Right hindlimb (tissue), 1 donor: ENCODE measurements at regions not wholly inside any gene's neighbourhood (a gene's known extent, or its start where the extent isn't known, plus 50 kb on each side); places are given as distances from the start of the nearest gene placed in this dataset.

ENCODE experiments used
- DNase-seq: peaks from one replicate; pipeline ENCODE4 v3.0.0-alpha.2; 2018

DNA sequence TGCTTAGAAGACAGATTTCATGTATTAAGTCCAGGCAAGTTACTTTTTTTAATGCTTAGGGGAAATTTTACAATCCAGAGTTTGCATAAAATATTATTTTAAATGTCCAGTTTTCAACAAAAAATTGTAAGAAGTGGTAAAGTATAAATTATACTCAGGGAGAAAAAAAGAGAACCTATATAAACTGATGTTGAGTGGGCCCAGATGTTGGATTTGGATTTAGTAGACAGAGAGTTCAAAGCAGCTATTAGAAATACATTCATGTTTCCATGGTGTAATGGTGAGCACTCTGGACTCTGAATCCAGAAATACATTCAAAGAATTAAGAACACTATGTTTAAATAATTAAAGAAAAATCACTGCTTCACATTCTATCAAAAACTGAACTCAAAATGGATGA is 349.9 kb upstream of the ZNF507 start:
- DNase-seq: no peak

DNA sequence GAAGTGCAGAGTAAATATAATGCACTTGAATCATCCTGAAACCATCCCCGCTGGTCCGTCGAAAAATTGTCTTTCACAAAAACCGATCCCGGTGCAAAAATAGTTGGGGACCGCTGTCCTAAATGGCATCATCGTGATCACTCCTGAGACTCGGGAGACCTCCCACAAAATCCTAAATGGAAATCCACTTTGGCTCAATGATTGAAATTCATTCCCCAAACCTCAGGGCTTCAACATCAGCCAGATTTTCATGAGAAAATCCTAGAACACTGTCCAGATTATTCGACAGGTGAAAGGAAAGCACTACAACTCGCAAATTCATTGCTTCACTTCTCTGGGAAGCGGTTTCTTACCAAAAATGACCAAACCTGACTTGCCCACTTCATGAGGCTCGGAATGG is 335.3 kb upstream of the ZNF507 start:
- DNase-seq: no peak

DNA sequence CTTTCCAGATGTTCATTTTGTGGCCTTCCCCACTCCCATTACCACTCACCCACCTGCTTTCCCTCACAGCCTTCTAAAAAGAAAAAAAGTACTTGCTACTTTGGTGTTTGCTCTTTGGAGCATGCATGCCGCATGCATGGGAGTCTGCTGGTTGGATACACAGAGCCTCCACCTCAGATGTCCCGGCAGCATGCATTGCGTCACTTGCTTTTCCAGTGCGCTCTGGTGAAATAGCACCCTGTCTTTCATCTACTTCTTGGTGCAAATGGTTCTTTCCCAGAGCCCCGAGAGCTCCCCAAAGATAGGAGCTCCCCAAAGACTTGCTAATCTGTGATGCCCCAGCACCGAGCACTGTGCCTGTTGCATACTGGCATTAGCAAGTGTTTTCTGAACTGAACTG is 333.2 kb upstream of the ZNF507 start:
- no peak for DNase-seq

DNA sequence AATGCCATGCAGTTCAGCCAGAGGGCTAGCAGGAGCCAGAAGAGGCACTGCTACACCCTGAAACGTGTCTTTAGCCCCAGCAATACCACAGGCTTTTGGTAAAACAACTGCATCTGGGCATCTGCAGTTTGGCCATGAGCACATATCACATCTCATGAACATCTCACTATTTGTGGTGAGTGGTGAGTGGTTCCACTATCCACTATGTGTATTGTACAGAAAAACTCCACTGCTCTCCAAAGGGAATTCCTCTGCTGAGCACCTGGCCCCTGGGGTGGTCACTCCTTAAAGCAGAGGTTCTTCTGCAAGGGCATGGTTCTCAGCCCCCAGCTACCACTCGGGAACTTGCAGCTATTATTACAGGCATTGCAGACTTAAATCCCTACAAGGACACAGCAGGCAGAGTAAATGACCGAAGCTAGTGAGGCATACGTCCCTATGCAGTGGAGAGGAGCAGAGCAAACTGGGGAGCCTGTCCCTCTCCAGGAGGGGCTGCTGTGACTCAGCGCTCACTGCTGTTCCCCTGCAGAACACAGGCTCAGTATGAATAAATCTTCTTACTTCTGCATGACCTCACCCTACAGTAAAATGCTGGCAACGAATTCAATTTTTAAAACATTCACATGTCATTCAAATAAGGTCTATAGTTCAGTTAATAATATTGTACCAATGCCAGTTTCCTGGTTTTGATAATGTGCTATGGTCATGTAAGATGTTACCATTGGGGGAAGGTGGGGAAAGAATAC is 332.4 kb upstream of the ZNF507 start:
- no peak for DNase-seq

DNA sequence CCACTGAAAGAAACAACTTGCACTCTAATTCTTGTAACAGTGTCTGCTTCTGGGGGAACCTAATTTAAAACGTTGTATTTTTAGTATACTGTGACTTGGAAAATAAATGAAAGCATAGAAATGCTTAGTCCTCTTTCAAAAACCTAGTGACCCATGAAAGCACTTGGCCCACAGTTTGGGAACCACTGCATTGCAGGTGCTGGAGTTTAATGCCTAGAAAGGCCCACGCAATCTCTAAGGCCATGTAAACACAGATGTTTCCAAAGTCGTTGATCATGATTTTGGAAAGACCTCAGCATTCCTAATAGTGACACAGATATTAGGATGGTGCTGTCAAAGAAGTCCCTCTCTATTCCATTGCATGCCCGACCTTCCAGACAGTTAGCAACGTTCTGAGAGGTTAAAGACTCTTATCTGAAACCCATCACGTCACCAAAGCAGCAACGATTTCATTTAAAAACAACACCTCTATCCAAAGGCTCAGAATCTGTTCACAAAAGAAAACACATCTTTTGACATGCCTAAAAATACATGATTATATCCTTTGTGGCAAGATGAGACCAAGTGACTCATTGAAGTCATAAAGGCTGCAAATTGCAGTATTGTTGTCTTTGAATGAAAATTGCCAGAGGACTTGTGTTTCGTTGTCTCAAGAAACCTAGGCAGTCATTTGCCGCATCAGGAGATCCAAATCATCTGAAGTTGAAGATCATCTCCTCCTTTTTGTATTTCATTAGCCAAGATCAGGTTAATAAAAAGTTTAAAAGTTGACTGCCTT is 328.0 kb upstream of the ZNF507 start:
- DNase-seq: peak; percentile 38

DNA sequence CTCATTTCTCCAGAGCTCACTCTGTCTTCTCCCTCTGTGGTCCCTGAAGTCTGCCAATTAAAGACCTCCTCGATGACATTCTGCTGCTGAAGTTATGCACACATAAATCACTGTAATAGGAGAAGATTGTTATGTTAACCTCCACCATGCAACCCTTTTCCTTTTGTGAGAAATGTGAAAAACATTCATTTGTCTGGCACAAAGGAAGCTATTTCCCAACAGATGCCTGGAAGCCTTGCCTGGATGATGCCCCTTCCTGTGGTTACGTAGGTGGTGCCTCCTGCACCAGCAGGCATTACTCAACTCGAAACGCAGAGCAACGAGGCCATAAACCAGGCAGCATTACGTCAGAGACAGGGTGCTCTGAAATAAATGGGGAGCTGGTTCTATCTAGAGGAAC is 327.4 kb upstream of the ZNF507 start:
- no peak for DNase-seq

DNA sequence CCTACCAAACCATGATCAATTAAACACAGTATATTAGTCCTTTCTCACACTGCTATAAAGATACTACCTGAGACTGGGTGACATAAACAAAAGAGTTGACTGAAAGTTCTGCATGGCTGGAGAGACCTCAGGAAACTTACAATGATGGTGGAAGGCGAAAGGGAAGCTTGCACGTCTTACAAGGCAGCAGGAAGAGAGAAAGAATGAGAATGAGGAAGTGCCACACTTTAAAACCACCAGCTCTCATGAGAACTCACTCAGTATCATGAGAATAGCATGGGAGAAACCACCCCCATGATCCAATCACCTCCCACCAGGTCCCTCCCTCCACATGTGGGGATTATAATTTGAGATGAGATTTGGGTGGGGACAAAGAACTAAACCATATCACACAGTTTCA is 324.9 kb upstream of the ZNF507 start:
- DNase-seq: no peak

DNA sequence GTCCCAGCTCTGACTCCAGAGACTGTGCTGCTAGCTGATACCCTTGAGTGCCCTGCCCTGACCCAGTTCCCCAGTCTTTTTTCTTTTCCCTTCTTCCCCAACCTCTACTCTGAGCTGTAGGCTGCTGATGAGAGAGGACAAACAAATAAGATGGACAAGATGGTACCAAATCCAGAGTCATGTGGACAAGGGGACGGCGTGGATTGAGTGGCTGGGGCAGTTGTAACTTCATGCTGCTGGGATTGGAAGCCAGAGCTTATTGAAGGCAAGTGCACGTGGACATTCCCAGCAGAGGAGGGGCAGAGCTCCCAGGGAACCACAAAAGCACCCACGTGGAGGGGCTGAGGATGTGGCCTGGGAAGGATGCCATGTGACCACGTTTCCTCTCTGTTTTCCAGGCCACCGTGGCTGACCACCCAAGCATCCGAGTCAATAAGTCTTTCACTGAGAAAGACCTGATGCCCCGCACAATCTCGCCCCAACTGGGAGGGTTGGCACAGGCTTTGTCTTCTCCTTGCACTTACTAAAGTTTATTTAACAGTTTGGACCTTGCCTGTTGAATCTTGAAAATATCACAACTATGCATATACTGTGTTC is 323.3 kb upstream of the ZNF507 start:
- no peak for DNase-seq

DNA sequence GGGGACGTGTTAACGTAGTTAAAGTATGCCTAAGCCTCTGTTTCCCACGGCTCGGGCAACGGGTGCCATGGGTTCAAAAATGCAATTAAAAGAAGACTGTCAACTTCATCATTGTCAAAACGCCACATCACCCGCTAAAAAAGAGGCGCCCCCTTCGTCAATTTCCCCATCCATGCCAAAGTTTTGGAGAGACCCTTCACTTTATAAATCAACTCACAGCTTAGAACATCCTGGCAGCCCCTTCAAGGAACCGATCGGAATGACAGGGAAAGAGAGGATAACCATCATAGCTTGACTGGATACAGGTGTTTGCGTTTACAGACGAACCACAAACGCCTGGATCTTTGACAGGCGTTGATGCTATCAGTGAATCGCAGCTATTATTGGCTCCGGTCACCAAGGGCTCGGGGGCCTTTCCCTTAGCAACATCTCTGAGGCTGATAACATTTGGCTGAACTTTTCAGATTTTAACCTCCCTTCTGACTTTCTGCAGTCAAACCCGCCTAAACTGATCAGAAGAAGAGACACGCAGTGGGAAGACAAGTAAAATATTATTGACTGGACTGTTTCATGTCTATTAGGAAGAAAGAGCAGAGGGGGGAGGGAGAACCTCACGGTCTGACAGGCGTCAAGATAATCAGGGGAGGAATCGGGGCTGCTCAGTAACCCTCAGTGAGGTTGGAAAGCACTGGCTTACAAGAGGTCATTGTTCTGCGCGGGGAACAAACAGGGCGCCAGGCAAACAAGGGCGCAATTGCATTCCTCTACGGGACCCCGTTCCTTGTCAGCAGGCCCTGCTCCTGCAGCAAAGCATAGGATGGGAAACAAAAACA is 322.5 kb upstream of the ZNF507 start:
- no peak for DNase-seq

DNA sequence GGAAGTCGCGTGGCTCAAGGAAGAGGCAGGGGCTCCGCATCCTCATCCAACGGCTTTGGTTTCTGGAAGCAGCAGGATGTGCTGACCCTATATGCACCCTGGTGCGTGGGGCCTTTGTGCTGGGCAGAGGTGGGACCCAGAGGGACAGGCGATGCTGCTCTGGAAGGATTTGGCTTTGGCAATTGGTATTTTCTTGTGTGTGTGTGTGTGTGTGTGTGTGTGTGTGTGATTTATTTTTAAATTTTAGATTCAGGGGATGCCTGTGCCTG is 321.9 kb upstream of the ZNF507 start:
- DNase-seq: no peak

DNA sequence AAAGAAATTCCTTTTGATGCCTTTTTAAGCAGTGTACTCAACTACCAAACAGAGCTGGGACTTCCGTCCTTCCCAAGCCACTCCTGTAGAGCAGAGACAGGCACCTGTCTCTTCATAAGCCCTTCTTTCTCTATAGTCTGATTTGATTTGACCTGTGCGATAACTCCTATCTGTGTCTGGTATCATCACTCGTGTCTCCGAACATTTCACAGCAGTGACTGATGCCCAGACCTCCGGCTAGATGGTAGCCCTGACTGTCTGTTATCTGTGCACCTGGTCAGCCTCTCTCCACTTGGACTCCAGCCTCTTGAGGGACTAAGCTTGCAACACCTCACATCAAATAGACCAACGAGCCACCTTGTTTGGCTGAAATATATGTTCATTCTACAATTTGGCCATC is 316.2 kb upstream of the ZNF507 start:
- DNase-seq: no peak

DNA sequence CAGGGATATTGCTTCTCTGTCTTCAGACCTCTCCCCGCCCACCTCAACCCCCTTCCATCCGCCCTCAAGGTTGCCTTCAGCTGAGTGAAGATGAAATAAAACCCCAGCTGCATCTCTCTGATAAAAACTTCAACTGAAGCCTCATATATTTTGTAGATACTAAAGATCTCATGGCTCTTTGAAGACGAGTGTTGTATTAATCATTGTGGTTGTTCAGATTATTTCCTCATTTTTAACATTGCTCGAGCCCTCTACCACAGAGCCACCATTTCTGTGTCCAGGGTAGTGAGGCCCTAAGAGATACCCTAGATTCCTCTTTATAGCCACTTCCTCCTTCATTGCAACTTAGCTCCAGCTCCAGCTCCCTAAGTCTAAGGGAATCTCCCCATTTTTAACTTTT is 312.8 kb upstream of the ZNF507 start:
- DNase-seq: no peak

DNA sequence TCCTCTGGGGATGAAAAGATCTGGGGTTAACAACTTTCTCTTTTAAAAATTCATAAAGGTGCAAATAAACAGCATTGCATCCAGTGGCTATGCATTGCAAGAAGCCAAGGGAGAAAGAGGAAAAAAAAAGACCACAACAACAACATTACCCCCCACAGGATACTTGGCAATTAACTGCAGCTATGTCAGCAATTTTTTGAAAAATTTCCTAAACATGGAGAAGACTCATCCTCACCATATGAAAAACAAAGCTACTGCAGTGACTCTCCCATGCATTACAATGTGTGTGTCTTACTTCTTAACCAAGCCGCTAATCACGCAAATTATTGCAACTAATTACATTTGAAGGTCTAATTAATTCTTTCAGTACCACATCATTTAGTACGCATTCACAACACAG is 309.8 kb upstream of the ZNF507 start:
- DNase-seq: no peak

DNA sequence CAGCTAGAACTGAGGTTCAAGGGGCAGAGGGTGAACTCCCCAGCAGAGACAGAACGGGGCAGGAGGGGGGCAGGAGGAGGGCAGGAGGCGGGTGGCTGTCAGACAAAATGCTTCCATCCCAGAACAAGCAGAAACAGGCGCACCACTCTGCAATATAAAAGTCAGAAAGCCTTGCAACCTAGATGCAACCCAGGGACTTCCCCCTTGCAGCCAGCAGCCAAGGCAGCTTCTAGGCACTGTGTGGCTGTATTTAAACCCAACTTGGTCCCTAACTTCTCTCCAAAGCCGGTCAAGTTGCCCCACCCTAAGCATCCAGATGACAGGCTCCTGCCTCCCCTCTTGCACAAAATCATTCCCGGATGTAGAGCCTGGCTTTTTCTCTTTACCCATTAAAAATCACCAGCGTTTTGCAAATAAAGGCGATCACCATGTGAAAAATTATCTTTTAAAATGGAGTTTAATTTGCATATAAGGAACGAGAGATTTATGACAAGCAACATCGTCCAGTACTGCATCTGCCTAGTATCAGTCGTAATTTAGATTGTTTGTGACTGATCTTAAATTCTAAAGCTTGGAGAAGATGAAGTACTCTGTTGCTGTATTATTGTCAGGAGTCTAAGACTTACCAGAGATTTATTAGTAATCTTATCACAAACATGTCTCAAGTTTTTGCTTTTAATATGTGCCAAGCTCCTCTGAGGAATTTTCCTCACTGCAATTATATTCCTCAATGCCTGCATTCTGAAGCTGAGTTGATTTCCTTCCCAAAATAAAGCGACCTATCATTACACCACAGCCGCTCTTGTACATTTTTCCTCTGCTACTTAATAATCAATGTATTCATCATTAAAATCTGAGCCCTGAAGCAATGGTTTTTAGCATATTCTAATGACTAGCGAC is 307.1 kb upstream of the ZNF507 start:
- no peak for DNase-seq

DNA sequence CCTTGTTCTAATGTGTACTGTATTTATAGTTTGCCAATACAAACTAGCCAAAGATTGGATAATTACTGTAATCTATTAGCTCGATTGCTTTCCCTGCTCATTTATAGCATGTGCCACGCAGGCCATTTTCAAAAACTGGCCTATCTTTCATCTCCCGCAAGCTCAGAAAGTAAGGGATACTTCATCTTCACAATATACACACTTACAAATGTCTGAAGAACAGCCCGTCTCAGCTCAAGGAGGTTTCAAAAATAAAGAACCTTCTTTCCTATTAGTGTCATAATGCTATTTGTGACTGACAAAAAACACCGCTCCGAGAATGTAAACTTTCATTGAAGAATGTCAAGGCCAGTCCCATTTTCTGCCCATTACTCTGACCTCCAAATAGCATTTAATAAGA is 306.4 kb upstream of the ZNF507 start:
- no peak for DNase-seq

DNA sequence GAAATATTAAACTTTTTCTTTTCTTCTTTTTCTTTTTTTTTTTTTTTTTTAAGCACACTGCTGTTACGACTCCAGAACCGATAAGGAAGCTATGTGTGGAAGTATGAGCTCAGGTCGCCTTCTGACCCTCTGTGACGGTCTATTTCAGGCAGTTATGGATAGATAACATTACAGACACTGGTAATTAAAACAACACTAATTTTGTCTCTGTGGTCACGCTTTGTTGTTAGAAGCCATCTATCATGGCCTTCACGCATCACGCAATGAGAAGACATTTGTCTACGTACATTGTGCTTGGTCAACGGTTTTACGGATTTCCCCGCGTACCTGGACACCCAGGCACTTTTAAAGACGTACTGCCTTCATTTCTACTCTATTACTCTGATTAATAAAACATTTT is 306.0 kb upstream of the ZNF507 start:
- DNase-seq: no peak

DNA sequence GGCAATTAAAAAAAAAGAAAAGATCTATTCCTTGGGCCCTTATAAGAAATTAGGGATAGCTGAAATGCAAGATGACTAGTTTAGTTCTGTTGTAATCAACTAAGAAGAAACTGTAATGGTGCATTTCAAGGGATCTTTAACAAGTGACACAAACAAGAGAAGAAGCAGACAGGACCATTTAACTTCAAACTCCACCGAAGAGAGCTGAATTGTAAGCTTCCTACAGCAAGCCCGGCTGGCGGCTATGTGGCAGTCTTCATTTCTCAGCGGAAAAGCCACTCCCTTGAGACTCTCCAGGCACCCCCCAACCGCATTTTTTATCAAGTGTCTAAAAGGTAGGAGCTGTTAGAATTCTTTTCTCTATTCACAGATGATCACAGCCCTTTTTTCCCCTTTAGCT is 305.2 kb upstream of the ZNF507 start:
- no peak for DNase-seq

DNA sequence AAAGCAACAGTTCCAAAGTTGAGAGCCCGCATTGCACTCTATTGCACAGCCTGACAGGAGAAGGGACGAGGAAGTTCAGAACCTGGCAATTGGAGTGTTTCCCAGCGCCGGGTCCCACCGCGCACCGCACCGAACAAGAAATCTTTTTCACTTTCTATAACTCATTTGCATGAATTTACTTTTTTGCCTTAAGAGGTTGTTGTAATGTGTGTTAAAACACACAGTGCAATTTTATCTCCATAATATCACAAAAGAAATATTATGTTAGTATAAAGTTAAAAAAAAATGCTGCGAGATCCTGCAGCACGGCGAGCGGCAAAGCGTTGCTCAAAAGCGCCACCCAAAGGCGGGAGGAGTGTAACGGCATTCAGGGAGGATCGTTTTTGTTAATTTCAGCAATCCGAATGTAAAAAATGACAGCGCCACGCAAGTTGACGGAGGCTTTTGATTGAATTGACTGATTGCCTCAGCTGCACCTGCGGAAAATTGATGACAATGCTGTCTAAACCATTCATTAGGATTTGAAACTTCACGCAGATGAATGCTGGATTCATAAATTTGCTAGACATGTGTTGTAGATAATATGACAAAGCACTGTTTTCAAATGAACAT is 303.6 kb upstream of the ZNF507 start:
- DNase-seq: peak; percentile 73

DNA sequence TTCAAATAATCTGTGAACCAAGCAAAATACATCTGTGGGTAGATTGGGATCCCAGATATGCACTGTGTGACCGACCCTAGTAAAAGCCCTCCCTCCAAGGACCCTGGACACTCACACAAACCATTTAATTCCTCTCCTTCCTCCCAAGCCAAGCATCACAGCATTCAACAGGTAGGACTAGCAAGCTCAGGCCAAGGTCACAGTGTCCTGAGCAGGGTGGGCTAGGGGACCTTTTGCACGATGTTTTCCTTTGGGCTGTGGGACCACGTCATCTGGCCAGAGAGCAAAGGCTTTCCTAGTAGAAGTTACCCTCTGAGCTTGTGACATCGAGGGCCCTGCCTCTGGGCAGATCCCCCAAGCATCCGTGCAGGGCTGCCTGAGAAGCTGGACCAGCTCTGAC is 297.6 kb upstream of the ZNF507 start:
- no peak for DNase-seq

DNA sequence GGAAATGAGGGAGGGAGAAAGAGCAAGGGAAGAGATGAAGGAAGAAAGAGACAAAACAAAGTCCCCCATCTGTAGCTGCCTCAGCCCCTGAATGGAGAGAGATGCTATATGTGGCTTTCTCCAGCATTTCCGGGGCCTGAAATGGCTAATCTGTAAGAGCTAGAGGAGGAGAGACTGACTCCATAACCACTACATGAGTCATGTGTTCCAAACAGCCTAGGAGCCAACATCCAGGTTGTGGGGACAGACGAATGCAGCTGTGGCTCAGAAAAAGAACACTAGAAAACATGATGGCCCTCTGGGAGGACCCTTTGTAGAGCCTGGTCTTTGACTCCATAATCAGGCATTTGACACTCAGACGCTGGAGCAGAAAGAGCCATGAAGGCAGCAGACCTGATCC is 292.0 kb upstream of the ZNF507 start:
- no peak for DNase-seq

DNA sequence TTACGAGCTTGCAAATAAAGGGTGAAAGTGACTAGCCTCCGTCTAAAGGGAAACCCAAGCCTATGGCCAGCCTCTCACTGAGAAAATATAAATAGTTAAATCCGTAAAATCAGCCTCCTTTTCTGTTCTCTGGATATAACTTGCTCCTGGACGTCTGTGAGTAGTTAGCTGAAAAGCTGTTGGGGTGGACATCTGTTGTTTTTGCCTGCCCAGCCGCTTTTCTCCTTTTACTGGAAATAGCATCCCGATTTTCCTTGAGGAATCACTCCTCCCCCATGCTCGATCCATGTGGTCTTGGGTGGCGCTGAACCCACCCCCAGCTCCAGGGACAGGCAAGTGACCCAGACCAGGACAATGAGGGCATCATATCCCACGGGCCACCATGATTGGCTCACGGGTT is 291.5 kb upstream of the ZNF507 start:
- no peak for DNase-seq

DNA sequence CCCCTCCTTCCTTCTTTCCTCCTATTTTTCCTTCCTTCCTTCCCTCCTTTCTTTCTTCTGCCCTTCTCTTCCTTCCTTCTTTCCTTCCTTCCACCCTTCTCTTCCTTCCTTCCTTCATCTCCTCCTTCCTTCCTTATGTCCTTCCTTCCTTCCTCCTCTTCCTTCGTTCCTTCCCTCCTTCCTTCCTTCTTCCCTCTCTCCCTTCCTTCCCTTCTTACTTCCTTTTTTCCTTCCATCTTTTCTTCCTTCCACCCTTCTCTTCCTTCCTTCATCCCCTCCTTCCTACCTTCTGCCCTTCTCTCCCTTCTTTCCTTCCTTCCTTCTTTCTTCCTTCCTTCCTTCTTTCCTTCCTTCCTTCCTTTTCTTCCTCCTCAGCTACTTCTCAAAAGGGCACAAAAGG is 287.3 kb upstream of the ZNF507 start:
- no peak for DNase-seq
